ENCODE measurements at regions not wholly inside any gene's neighbourhood (a gene's known extent, or its start where the extent isn't known, plus 50 kb on each side); places are given as distances from the start of the nearest gene placed in this dataset.

DNA sequence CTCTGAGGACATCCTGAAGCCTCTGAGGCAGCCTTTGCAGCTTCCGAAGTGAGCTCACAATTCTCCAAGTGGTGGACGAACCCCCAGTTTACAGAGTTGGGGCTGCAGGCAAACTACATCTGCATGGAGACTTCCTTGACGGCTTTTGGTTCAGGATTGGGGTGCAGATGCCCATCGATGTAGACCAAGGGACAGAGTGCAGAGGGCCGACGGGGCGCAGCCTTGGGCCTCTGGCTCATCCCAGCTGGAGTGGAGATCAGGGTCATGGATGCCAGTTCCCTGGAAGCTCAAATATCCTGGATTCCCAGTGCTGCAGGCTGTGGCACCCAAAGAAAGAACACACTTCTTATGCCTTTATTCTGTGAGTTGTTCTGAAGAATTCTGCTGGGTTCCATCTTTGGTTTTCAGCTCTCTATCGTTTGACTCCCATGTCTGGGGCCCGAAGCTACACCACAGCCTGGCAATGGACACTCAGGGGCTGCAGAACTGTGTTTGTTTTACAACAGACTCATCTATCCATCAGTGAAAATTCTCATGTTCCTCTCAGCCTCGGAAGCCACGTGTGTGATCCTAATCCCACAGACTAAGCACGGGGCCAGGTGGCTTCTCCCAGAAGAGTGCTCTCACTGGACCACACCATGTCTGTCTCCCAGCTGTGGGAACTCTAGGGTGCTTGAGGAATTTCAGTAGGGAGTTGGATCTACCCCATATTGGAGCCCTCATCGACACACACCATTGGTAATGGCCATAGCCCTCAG is 414.1 kb upstream of the MYT1L start:
- Mint-ChIP-seq H3K4me3 (no peak overlapping the region), H3K36me3 (no peaks in the 10 kb centered on the region), H3K4me1 (no peaks in the 10 kb centered on the region), H3K27ac (no peak overlapping the region), H3K27me3 (ENCODE audit: low read depth in 3 of 3) (peaks cover 0 to 5% (median 2%) of the 10 kb centered on the region in 3 donors), H3K9me3 (no peaks in the 10 kb centered on the region)
- DNase-seq = no peak

DNA sequence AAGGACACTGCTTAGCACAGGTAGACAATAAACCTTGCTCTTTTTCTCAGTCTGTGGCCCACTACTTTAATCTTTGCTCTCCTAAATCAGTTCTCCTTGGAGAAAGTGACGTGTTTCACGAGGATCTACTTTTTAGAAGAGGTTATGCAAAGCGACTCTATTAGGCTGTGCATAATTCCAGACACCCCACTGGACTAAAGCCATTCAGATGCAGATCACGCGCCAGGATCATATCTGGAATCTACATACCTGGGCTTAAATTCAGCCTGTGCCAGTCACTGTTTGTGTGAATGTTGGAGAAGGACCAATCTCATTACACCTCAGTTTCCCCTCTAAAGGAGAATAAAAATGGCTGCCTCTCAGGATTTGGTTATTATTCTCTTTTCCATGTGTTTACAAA is 413.0 kb upstream of the MYT1L start:
- H3K4me1 Mint-ChIP-seq = no peaks in the 10 kb centered on the region
- H3K27me3 Mint-ChIP-seq (ENCODE audit: low read depth in 3 of 3) = peaks cover 0 to 7% (median 2%) of the 10 kb centered on the region in 3 donors
- DNase-seq = no peak
- H3K9me3 Mint-ChIP-seq = no peaks in the 10 kb centered on the region
- no peak overlapping the region for H3K27ac Mint-ChIP-seq
- H3K4me3 Mint-ChIP-seq = no peak overlapping the region
- no peaks in the 10 kb centered on the region for H3K36me3 Mint-ChIP-seq

DNA sequence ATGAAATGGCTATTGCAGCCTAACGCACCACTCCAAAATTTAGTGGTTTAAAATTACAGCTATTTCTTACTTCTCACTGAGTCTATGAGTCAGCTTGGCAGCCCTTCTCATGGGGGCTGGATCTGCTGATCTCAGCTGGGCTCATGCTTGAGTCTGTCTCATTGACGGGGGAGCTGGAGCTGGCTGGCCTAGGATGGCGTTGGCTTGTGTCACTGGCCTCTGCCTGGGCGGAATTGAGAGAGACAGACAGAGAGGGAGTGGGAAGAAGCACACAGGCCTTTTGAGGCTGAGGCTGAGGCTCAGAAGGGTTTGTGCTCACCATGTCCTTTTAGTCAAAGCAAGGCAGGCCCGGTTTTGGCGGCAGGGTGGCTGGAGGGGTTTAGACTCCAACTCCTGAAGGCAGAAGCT is 412.1 kb upstream of the MYT1L start:
- Mint-ChIP-seq H3K9me3 (no peaks in the 10 kb centered on the region), H3K36me3 (no peaks in the 10 kb centered on the region), H3K27ac (no peak overlapping the region), H3K4me1 (no peaks in the 10 kb centered on the region), H3K27me3 (ENCODE audit: low read depth in 3 of 3) (peaks cover 0 to 7% (median 2%) of the 10 kb centered on the region in 3 donors), H3K4me3 (no peak overlapping the region)
- DNase-seq = no peak

DNA sequence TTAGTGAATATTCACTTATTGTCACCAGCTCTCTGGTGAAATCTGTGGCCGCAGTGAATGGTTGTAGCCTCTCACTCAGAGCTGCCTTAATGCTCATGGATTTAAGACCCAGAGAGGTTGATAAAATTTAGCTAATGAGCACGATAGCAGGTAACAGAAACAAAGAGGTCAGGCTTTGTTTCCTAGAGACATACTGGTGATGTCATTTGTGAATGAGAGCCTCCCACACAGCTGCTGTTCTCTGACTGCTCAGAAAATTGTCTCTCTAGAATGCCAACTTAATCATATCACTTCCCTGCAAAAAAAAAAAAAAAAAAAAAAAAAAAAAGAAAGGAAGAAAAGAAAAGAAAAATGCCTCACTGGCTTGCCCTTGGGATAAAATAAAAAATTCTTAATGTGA is 411.7 kb upstream of the MYT1L start:
- Mint-ChIP-seq H3K4me1 (no peaks in the 10 kb centered on the region), H3K27me3 (ENCODE audit: low read depth in 3 of 3) (peaks cover 0 to 7% (median 2%) of the 10 kb centered on the region in 3 donors), H3K36me3 (no peaks in the 10 kb centered on the region), H3K9me3 (no peaks in the 10 kb centered on the region), H3K4me3 (no peak overlapping the region), H3K27ac (no peak overlapping the region)
- DNase-seq = no peak

DNA sequence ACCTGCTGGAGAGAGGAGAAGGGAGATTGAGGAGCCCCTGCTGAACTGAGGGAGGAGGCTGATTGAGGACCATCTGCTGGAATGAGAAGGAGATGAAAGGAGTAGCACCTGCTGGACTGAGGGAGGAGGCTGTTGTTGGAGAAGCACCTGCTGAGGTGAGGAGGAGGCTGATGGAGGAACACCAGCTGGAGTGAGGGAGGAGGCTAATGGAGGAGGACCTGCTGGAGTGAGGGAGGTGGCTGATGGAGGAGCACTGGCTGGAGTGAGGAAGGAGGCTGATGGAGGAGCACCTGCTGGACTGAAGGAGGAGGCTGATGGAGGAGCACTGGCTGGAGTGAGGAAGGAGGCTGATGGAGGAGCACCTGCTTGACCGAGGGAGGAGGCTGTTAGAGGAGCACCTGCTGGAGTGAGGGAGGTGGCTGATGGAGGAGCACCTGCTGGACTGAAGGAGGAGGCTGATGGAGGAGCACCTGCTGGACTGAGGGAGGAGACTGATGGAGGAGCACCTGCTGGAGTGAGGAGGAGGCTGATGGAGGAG is 409.2 kb upstream of the MYT1L start:
- Mint-ChIP-seq H3K9me3 (no peaks in the 10 kb centered on the region), H3K27ac (no peak overlapping the region), H3K36me3 (no peaks in the 10 kb centered on the region), H3K4me3 (no peak overlapping the region), H3K27me3 (ENCODE audit: low read depth in 3 of 3) (peaks cover 4 to 7% (median 4%) of the 10 kb centered on the region in 3 donors), H3K4me1 (no peaks in the 10 kb centered on the region)
- DNase-seq = no peak

DNA sequence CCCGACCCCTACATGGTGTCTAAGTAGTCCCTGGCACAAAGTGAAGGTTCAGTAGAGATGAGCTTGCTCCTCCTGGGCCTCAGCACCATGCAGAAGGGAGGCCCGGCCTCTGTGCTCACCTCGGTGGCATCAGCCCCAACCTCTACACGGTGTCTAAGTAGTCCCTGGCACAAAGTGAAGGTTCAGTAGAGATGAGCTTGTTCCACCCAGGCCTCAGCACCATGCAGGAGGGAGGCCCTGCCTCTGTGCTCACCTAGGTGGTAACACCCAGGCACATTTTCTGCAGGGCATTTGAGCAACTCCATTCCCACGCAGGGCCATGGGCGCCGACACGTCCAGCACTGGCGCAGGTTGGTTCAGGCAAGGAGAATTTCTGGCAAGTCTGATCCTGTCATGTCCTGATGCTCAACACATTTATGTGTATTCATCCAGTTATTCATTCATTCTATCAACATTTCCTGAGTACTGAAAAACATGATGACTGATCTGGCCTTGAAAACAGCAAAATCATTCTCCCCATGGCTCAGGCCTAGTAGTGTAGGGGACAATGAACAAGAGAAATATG is 408.2 kb upstream of the MYT1L start:
- Mint-ChIP-seq H3K36me3 (no peaks in the 10 kb centered on the region), H3K4me3 (no peak overlapping the region), H3K27ac (no peak overlapping the region), H3K27me3 (ENCODE audit: low read depth in 3 of 3) (peaks cover 4 to 7% (median 4%) of the 10 kb centered on the region in 3 donors), H3K9me3 (peaks cover 0 to 1% (median 0%) of the 10 kb centered on the region in 6 donors), H3K4me1 (no peaks in the 10 kb centered on the region)
- no peak for DNase-seq

DNA sequence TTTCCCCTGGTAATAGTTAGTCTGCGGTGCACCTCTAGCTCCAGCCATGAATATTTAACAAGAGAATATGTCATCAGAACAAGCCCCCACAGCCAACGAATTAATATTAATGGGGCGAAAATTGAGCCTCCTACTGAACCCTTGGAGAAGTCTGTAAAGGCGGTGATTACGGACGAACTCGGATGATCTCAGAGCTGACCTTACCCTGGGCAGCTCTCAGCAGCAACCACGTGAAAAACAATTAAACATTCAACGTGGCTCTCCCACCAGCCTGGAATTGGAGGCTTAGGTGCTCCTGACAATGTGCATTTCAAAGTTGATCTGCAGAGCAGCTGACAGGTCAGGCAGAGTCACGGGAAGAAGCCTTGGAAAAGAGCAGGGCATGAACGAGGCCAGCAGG is 407.6 kb upstream of the MYT1L start:
- Mint-ChIP-seq H3K4me1 (no peaks in the 10 kb centered on the region), H3K9me3 (peaks cover 0 to 1% (median 0%) of the 10 kb centered on the region in 6 donors), H3K27me3 (ENCODE audit: low read depth in 3 of 3) (peaks cover 4 to 7% (median 4%) of the 10 kb centered on the region in 3 donors), H3K27ac (no peak overlapping the region), H3K36me3 (no peaks in the 10 kb centered on the region), H3K4me3 (no peak overlapping the region)
- DNase-seq = no peak

DNA sequence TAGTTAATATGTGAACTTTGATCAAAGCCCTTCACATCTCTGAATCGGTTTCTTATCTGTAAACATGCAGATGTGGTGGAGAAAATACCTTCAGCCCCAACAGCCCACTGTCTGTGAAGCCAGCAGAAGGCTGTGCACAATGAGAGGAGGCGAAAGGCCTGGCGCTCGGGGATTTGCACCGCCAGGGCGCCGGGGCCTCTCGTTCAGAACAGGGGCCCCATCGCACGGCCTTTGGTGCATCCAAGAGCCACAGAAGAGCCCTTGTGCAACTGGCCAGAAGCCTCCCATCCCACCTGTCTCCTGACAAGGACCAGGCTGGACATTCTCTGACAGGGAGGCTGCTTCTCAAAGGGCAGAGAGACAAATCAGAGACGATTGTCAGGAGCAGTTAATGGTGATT is 407.2 kb upstream of the MYT1L start:
- Mint-ChIP-seq H3K9me3 (peaks cover 0 to 1% (median 0%) of the 10 kb centered on the region in 6 donors), H3K4me3 (no peak overlapping the region), H3K27ac (no peak overlapping the region), H3K36me3 (no peaks in the 10 kb centered on the region), H3K27me3 (ENCODE audit: low read depth in 3 of 3) (peaks cover 4 to 7% (median 4%) of the 10 kb centered on the region in 3 donors), H3K4me1 (no peaks in the 10 kb centered on the region)
- DNase-seq = no peak

DNA sequence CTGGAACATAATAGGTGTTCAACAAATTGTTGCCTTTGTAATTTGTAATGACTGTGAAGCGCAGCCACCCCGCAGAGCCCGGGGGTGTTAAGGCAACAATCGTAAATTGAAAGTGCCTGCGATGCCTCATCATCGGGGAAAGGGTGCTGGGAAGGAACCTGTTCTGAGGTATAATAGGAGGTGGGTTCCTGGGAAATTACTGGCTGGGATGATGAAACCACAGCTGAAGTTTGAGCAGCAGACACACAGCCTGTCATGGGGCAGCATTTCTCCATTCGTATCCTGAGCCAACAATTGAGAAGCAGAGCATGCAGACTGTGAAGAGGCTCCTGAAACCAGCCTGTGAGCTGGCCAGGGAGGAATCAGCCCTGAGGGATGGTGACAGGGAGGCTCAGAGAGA is 404.0 kb upstream of the MYT1L start:
- Mint-ChIP-seq H3K27ac (no peak overlapping the region), H3K9me3 (peaks cover 0 to 1% (median 0%) of the 10 kb centered on the region in 6 donors), H3K36me3 (no peaks in the 10 kb centered on the region), H3K4me1 (no peaks in the 10 kb centered on the region), H3K27me3 (ENCODE audit: low read depth in 3 of 3) (peaks cover 3 to 5% (median 4%) of the 10 kb centered on the region in 3 donors), H3K4me3 (no peak overlapping the region)
- no peak for DNase-seq

DNA sequence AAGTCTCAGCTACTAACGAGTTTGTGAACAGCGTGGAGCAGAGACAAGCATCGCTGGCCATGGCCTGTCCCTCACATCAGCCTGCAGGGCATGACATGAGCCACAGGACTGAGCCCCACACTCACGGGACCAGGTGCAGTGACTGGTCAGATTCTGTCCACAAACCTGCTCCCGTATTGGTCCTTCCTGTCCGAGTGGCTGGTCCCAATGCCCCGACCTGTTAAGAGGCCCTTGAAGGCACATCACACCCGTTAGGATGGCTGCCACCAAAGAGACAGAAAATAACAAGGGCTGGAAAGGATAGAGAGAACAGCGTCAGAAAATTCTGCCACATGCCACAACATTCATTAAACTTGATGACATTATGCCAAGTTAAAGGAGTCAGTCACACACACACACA is 403.2 kb upstream of the MYT1L start:
- no peak overlapping the region for H3K4me3 Mint-ChIP-seq
- no peaks in the 10 kb centered on the region for H3K36me3 Mint-ChIP-seq
- no peak overlapping the region for H3K27ac Mint-ChIP-seq
- no peaks in the 10 kb centered on the region for H3K4me1 Mint-ChIP-seq
- H3K9me3 Mint-ChIP-seq = peaks cover 0 to 1% (median 0%) of the 10 kb centered on the region in 6 donors
- H3K27me3 Mint-ChIP-seq (ENCODE audit: low read depth in 3 of 3) = peaks cover 3 to 5% (median 4%) of the 10 kb centered on the region in 3 donors
- no peak for DNase-seq

DNA sequence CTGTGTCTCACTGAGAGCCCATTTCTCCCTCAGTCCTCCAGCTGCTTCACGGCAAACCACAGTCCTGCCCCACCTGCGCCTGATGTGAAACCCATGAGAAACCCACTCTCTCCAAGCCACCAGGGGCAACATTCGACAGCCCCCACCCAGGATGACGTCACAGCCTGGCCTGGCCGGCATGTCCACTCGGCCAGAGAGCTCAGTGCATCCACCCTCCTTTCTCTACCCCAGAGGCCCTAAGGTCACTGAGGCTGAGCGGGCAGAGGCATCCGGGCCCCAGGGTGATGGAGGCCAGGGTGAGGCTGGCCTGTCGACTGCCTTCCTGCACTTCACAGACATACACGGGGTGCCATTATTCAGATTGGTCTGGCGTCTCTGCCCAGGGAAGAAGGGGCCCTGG is 402.7 kb upstream of the MYT1L start:
- Mint-ChIP-seq H3K27ac (no peak overlapping the region), H3K4me1 (no peaks in the 10 kb centered on the region), H3K27me3 (ENCODE audit: low read depth in 3 of 3) (peaks cover 3 to 5% (median 4%) of the 10 kb centered on the region in 3 donors), H3K9me3 (peaks cover 0 to 1% (median 0%) of the 10 kb centered on the region in 6 donors), H3K36me3 (no peaks in the 10 kb centered on the region), H3K4me3 (no peak overlapping the region)
- DNase-seq = no peak

DNA sequence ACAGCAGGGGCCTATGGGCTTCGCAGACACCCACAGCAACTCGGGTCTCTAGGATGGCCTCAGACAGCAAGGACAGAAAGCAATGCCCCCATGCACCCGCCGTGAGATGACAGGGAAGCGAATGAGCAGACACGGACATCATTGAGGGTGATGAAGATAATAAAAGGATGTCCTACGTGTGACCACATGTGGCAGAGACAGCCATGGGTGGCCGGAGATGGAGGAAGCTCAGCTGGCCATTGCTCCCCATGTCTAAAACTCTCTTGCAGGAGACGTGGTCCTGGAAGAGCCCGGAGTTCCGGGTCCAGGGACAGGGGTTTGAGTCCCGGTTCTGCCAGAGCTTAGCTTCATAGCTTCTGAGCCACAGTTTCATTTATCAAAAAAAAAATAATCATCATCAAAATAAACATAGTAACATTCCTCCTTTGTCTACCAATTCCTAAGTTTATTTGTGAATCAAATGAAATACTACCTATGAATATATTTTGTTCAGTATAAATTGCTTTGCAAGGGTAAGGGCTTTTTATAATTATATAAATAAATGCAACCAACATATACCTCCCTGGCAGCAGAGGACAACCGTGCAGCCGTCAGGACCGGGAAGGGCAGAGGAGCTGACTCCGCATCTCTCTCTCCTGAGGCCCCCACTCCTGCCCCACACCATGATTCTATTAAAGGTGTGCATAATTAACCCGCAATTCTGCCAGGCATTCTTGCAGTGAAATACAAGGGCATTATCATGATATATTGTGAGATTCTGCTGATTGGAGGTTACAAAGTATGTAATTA is 401.4 kb upstream of the MYT1L start:
- DNase-seq = no peak
- no peak overlapping the region for H3K4me3 Mint-ChIP-seq
- H3K9me3 Mint-ChIP-seq = peaks cover 0 to 1% (median 0%) of the 10 kb centered on the region in 6 donors
- H3K27ac Mint-ChIP-seq = no peak overlapping the region
- H3K27me3 Mint-ChIP-seq (ENCODE audit: low read depth in 3 of 3) = peaks cover 3 to 5% (median 4%) of the 10 kb centered on the region in 3 donors
- no peaks in the 10 kb centered on the region for H3K4me1 Mint-ChIP-seq
- H3K36me3 Mint-ChIP-seq = no peaks in the 10 kb centered on the region

DNA sequence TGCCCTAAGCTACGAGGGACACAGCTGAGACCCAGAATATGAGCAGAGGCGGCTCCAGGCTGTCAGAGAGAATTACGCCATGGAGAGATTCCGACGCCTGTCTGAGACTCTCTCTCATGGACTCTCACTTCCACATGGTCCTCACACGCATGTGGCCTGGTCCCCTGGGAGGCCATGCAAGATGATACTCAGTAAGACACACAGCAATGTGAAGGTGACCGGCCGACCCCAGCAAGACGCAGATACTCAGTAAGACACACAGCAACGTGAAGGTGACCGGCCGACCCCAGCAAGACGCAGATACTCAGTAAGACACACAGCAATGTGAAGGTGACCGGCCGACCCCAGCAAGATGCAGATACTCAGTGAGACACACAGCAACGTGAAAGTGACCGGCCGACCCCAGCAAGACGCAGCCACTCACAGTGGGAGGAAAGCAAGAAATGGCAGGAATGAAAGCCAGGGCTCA is 400.8 kb upstream of the MYT1L start:
- Mint-ChIP-seq H3K27me3 (ENCODE audit: low read depth in 3 of 3) (peaks cover 0 to 5% (median 1%) of the 10 kb centered on the region in 3 donors), H3K4me1 (no peaks in the 10 kb centered on the region), H3K36me3 (no peaks in the 10 kb centered on the region), H3K9me3 (peaks cover 0 to 1% (median 0%) of the 10 kb centered on the region in 6 donors), H3K27ac (no peak overlapping the region), H3K4me3 (no peak overlapping the region)
- no peak for DNase-seq
